GF-D8 (cell line): ENCODE measurements at regions not wholly inside any gene's neighbourhood (a gene's known extent, or its start where the extent isn't known, plus 50 kb on each side); places are given as distances from the start of the nearest gene placed in this dataset.

Source experiments
- DNase-seq: peaks from one replicate; lab custom pipeline; 2025; lab: John Stamatoyannopoulos, UW

GRCh38 chr9:88792502-88792901 lies 198.8 kb upstream of the S1PR3 start:
- DNase-seq = no peak

GRCh38 chr9:88794100-88794499 lies 197.2 kb upstream of the S1PR3 start:
- DNase-seq = no peak

GRCh38 chr9:88796947-88797346 lies 194.3 kb upstream of the S1PR3 start:
- DNase-seq = no peak

GRCh38 chr9:88798476-88798875 lies 192.8 kb upstream of the S1PR3 start:
- no peak for DNase-seq

GRCh38 chr9:88799541-88800328 lies 191.5 kb upstream of the S1PR3 start:
- DNase-seq = no peak

- no peak for DNase-seq
These were observed 191.0 kb upstream of the S1PR3 start for GRCh38 chr9:88800329-88800682.

- no peak for DNase-seq
These were observed 190.0 kb upstream of the S1PR3 start for GRCh38 chr9:88801214-88801796.

- no peak for DNase-seq
These were observed 188.7 kb upstream of the S1PR3 start for GRCh38 chr9:88802533-88802932.

- DNase-seq = no peak
These were observed 187.6 kb upstream of the S1PR3 start for GRCh38 chr9:88803546-88804253.

- no peak for DNase-seq
These were observed 187.0 kb upstream of the S1PR3 start for GRCh38 chr9:88804254-88804596.

- no peak for DNase-seq
These were observed 185.9 kb upstream of the S1PR3 start for GRCh38 chr9:88805217-88805943.

- DNase-seq = no peak
These were observed 183.8 kb upstream of the S1PR3 start for GRCh38 chr9:88807426-88807825.

- no peak for DNase-seq
These were observed 183.1 kb upstream of the S1PR3 start for GRCh38 chr9:88808019-88808656.

GRCh38 chr9:88808761-88809354 lies 182.4 kb upstream of the S1PR3 start:
- no peak for DNase-seq

GRCh38 chr9:88809355-88810161 lies 181.7 kb upstream of the S1PR3 start:
- DNase-seq = no peak

GRCh38 chr9:88810826-88811225 lies 180.4 kb upstream of the S1PR3 start:
- DNase-seq = no peak

- no peak for DNase-seq
These were observed 179.8 kb upstream of the S1PR3 start for GRCh38 chr9:88811511-88811910.

GRCh38 chr9:88812938-88813637 lies 178.2 kb upstream of the S1PR3 start:
- DNase-seq = no peak

GRCh38 chr9:88813638-88814209 lies 177.5 kb upstream of the S1PR3 start:
- no peak for DNase-seq

- DNase-seq = no peak
These were observed 176.7 kb upstream of the S1PR3 start for GRCh38 chr9:88814577-88814976.
